Uterus (tissue), 3 donors: ENCODE measurements at regions not wholly inside any gene's neighbourhood (a gene's known extent, or its start where the extent isn't known, plus 50 kb on each side); places are given as distances from the start of the nearest gene placed in this dataset.

ENCODE experiments used
- DNase-seq, 2 donors: peaks; one replicate each; pipeline ENCODE4 v3.0.0-alpha.2; 2019 to 2020
- H3K27ac ChIP-seq, 2 donors: fragments of 200-600 bp; sonication (generic); 1 replicate in 1 of 2; 2 replicates in 1 of 2; pipeline ENCODE4 v1.5.1; 2016 to 2018
- H3K27me3 ChIP-seq, 2 donors: fragments of 200-600 bp; sonication (generic); one replicate each; pipeline ENCODE4 v1.5.1; 2018 to 2019; ENCODE audit warnings: control low read depth in 1 of 2
- H3K36me3 ChIP-seq, 2 donors: fragments of 200-600 bp; sonication (generic); one replicate each; pipeline ENCODE4 v1.5.1; 2019; ENCODE audit warnings: control low read depth in 1 of 2
- H3K4me1 ChIP-seq, 2 donors: fragments of 200-600 bp; sonication (generic); one replicate each; pipeline ENCODE4 v1.5.1; 2018 to 2019; ENCODE audit warnings: control low read depth in 1 of 2
- H3K4me3 ChIP-seq, 2 donors: fragments of 200-600 bp; sonication (generic); 1 replicate in 1 of 2; 2 replicates in 1 of 2; pipeline ENCODE4 v1.5.1; 2018 to 2019; ENCODE audit warnings: mild to moderate bottlenecking in 1 of 2
- H3K9me3 ChIP-seq, 2 donors: fragments of 200-600 bp; sonication (generic); one replicate each; pipeline ENCODE4 v1.5.1; 2019; ENCODE audit warnings: control low read depth in 1 of 2
- POLR2A ChIP-seq, 2 donors: fragments of 450-650 bp; IDR thresholded peaks; one replicate each; pipeline ENCODE4 v1.6.1; 2016; ENCODE audit warnings: antibody characterized with exemption in 2 of 2, mild to moderate bottlenecking in 1 of 2, moderate library complexity in 1 of 2
- intact Hi-C: fragments of 100-400 bp; cut with DNase I; formaldehyde crosslinking; loops from one replicate; pipeline ENCODE4 v1.15.1; 2023; ENCODE audit warnings: low total_unique reads
- TF ChIP-seq, protein P1 (sequence below), 4 experiments: fragments of 200-600 bp in 2 of 4; fragments of 450-650 bp in 2 of 4; sonication (generic) in 2 of 4; IDR thresholded peaks; one replicate each; pipeline ENCODE4 v1.5.1; 2016 to 2019; ENCODE audit warnings: antibody characterized with exemption in 4 of 4, mild to moderate bottlenecking in 2 of 4, moderate library complexity in 1 of 4
- donor health status: DM: yes; HTN: yes; CAD: no.

DNA sequence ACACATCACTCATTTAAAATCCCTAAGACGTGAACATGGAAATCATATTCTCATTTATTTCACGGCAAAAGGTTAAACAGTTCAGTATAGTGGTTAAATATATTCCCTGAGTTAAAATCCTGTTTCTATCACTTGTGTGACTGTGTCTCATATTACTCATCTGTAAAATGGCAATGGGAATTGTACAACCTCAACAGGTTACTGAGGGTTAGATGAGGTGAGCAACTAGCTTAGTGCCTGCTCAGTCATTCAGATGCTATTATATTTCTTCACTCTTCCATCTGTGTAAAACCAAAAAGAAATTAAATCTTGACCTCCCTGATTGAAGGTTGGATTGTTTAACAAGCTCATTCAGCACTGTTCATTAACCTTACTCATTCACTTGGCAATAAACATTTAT is 212.4 kb upstream of the STK17B start:
- no peak overlapping the region for H3K4me3 ChIP-seq
- no peaks in the 10 kb centered on the region for H3K36me3 ChIP-seq
- no peaks in the 10 kb centered on the region for H3K9me3 ChIP-seq
- intact Hi-C loops: no loop called here
- H3K27ac ChIP-seq: no peak overlapping the region
- no peak for TF ChIP-seq POLR2A (IDR thresholded peaks at IDR 0.05)
- TF ChIP-seq, protein P1, sequence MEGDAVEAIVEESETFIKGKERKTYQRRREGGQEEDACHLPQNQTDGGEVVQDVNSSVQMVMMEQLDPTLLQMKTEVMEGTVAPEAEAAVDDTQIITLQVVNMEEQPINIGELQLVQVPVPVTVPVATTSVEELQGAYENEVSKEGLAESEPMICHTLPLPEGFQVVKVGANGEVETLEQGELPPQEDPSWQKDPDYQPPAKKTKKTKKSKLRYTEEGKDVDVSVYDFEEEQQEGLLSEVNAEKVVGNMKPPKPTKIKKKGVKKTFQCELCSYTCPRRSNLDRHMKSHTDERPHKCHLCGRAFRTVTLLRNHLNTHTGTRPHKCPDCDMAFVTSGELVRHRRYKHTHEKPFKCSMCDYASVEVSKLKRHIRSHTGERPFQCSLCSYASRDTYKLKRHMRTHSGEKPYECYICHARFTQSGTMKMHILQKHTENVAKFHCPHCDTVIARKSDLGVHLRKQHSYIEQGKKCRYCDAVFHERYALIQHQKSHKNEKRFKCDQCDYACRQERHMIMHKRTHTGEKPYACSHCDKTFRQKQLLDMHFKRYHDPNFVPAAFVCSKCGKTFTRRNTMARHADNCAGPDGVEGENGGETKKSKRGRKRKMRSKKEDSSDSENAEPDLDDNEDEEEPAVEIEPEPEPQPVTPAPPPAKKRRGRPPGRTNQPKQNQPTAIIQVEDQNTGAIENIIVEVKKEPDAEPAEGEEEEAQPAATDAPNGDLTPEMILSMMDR (IDR thresholded peaks at IDR 0.05): no peak
- no peak for DNase-seq
- no peaks in the 10 kb centered on the region for H3K4me1 ChIP-seq
- no peaks in the 10 kb centered on the region for H3K27me3 ChIP-seq

DNA sequence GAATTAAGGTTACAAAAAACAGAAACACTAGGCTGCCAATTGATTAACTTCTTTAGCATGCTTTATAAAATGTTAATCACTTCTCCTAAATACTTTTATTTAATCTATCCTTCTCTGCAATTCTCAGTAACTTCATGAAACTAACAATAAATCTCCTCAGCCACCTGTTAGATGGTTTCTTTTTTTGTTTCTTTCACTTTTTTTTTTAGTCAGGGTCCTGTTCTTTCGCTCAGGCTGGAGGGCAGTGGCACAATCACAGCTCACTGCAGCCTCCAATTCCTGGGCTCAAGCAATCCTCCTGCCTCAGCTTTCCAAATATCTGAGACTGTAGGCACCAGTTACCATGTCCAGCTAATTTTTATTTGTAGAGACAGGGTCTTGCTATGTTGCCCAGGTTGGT is 213.4 kb upstream of the STK17B start:
- TF ChIP-seq, protein P1 (IDR thresholded peaks at IDR 0.05): no peak
- no peak for TF ChIP-seq POLR2A (IDR thresholded peaks at IDR 0.05)
- no peak for DNase-seq
- Histone ChIP-seq H3K27ac (no peak overlapping the region), H3K4me1 (no peaks in the 10 kb centered on the region), H3K36me3 (no peaks in the 10 kb centered on the region), H3K4me3 (no peak overlapping the region), H3K9me3 (no peaks in the 10 kb centered on the region), H3K27me3 (no peaks in the 10 kb centered on the region)
- intact Hi-C loops: no loop called here

DNA sequence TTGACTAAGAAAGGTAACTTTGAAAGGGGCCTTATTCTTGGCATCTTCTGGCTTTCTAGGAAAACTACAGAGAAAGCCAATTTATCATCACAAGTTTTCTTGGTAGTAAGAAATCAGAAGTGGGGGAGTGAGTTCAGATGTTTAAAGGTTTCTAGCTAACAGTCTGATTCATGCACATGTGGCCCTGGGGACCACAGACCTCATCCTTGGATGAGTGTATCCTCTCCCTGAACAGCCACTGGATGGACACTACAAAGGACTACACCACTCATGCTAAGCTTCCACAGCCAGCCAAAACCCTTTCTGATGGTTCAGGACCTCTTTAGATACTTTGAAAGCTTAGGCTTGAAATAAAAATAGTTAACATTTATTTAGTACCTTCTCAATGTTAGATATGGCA is 218.3 kb upstream of the STK17B start:
- H3K36me3 ChIP-seq: no peaks in the 10 kb centered on the region
- DNase-seq: no peak
- H3K4me1 ChIP-seq: no peaks in the 10 kb centered on the region
- H3K27me3 ChIP-seq: no peaks in the 10 kb centered on the region
- H3K4me3 ChIP-seq: no peak overlapping the region
- TF ChIP-seq POLR2A (IDR thresholded peaks at IDR 0.05): no peak
- TF ChIP-seq, protein P1 (IDR thresholded peaks at IDR 0.05): no peak
- H3K27ac ChIP-seq: no peak overlapping the region
- intact Hi-C loops: no loop called here
- no peaks in the 10 kb centered on the region for H3K9me3 ChIP-seq

DNA sequence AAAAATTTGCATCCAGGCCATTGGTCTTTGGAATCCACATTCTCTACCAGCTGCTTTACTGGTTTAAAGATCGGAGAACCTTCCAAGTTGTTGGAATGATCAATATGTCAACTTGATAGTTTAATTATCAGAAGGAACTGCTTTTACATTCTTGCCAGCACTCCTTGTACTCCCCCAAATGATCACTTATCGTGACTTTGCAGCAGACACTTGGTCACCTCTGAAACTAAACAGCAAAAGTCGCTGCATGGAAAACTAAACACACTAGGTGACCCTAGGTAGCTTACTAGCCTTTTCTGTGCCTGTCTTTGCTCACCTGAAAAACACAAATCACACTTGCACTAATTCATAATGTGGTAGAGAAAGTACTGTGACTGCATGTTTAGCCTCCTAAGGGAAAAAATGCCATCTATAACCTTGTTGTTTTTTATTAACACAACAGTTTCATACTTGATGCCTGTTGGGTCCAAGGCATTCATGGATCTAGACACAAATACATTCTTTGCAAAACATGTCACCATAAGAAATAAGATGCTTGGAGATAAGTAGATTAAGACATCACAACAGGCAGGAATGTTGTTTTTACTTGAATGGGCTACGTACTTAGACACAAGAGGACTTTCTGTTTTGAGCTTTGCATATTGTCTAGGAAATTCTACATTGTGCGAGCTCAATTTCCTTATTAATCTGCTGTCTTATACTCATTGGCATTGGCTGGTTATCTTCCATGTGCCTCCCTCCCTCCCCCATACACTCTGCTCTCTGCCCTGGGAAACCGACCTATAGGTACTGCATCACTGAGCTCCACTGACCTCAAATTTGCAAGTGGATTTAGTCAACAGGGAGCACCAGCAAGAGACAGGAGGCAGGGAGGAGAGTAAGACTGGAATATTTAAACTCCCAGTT is 219.1 kb upstream of the STK17B start:
- TF ChIP-seq POLR2A (IDR thresholded peaks at IDR 0.05): no peak
- TF ChIP-seq, protein P1 (IDR thresholded peaks at IDR 0.05): no peak
- no peaks in the 10 kb centered on the region for H3K36me3 ChIP-seq
- intact Hi-C loops: no loop called here
- H3K4me1 ChIP-seq: no peaks in the 10 kb centered on the region
- H3K27ac ChIP-seq: no peak overlapping the region
- H3K27me3 ChIP-seq: no peaks in the 10 kb centered on the region
- H3K4me3 ChIP-seq: no peak overlapping the region
- no peaks in the 10 kb centered on the region for H3K9me3 ChIP-seq
- DNase-seq: no peak

DNA sequence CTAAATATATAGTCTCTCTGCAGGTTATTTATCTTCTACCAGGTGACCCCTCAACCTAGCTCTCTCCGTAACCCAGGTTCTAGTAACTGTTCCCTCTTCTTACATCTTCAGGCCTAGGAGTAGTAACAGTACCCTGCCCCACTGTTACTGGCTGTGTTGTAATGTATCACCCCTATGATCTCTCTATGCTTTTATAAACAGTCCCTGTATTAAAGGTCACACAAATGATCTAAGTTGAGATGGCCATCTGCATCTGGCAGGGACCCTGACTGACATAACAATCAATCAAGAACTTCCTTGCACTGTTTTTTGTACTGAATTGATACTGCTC is 219.7 kb upstream of the STK17B start:
- no peak overlapping the region for H3K27ac ChIP-seq
- H3K36me3 ChIP-seq: no peaks in the 10 kb centered on the region
- intact Hi-C loops: no loop called here
- H3K27me3 ChIP-seq: no peaks in the 10 kb centered on the region
- H3K4me3 ChIP-seq: no peak overlapping the region
- no peak for DNase-seq
- no peak for TF ChIP-seq POLR2A (IDR thresholded peaks at IDR 0.05)
- TF ChIP-seq, protein P1 (IDR thresholded peaks at IDR 0.05): no peak
- no peaks in the 10 kb centered on the region for H3K4me1 ChIP-seq
- H3K9me3 ChIP-seq: no peaks in the 10 kb centered on the region
